Stimulated activated CD4-positive, alpha-beta T cell treated with anti-CD3 and anti-CD28 coated beads, Interleukin-1b, Interleukin-23, amount 100 ng/mL, for 48 hours (primary cell): ENCODE measurements at regions not wholly inside any gene's neighbourhood (a gene's known extent, or its start where the extent isn't known, plus 50 kb on each side); places are given as distances from the start of the nearest gene placed in this dataset.

ENCODE experiments used
- DNase-seq: peaks from one replicate; pipeline ENCODE4 v3.0.0-alpha.2; 2020

GRCh38 chr1:84090447-84091245, 53.4 kb upstream of the PRKACB start:
- DNase-seq: no peak

- no peak for DNase-seq
These were observed 54.2 kb upstream of the PRKACB start for GRCh38 chr1:84089867-84090266.

- no peak for DNase-seq
These were observed 54.6 kb upstream of the PRKACB start for GRCh38 chr1:84089465-84089864.

- DNase-seq: no peak
These were observed 57.5 kb upstream of the PRKACB start for GRCh38 chr1:84086616-84087015.

- DNase-seq: no peak
These were observed 57.9 kb upstream of the PRKACB start for GRCh38 chr1:84086189-84086588.

- DNase-seq: no peak
These were observed 60.8 kb upstream of the PRKACB start for GRCh38 chr1:84083307-84083706.

- DNase-seq: no peak
These were observed 65.2 kb upstream of the PRKACB start for GRCh38 chr1:84078842-84079202.

- DNase-seq: no peak
These were observed 65.8 kb upstream of the PRKACB start for GRCh38 chr1:84078108-84078841.

GRCh38 chr1:84077476-84078107, 66.5 kb upstream of the PRKACB start:
- peak; percentile 73 for DNase-seq

- no peak for DNase-seq
These were observed 70.8 kb upstream of the PRKACB start for GRCh38 chr1:84073266-84073665.

GRCh38 chr1:84069236-84069845, 70.4 kb upstream of the TTLL7 start:
- DNase-seq: no peak

GRCh38 chr1:84062496-84062895, 63.6 kb upstream of the TTLL7 start:
- no peak for DNase-seq

GRCh38 chr1:84061336-84061735, 62.4 kb upstream of the TTLL7 start:
- no peak for DNase-seq

- DNase-seq: no peak
These were observed 61.8 kb upstream of the TTLL7 start for GRCh38 chr1:84060781-84061180.

GRCh38 chr1:84048820-84049219, 49.9 kb upstream of the TTLL7 start:
- DNase-seq: no peak
